Mammary epithelial cell (primary cell): ENCODE measurements at regions not wholly inside any gene's neighbourhood (a gene's known extent, or its start where the extent isn't known, plus 50 kb on each side); places are given as distances from the start of the nearest gene placed in this dataset.

Experiments
- CTCF ChIP-seq, 2 donors: IDR thresholded peaks in 1 of 2; conservative IDR thresholded peaks in 1 of 2; 2 replicates each; pipeline ENCODE4 v1.5.1; 2011 to 2012; ENCODE audit warnings: inconsistent platforms in 2 of 2, low read length in 2 of 2, mild to moderate bottlenecking in 2 of 2, control low read depth in 1 of 2, low read depth in 1 of 2; ENCODE audit not compliant: insufficient read depth in 1 of 2; ENCODE audit errors: extremely low read depth in 1 of 2
- EZH2 ChIP-seq: IDR thresholded peaks from 2 replicates; pipeline ENCODE4 v1.6.1; 2012; ENCODE audit warnings: low read length, inconsistent platforms, borderline replicate concordance

- TF ChIP-seq CTCF (conservative IDR thresholded peaks at IDR 0.05 in 1 of 2, IDR thresholded peaks at IDR 0.05 in 1 of 2; ENCODE audit: extremely low read depth in 1 of 2, insufficient read depth in 1 of 2, low read depth in 1 of 2, low read length in 2 of 2) (no peak), EZH2 (no peak)
Observed at GRCh38 chr14:105845725-105846309, 319.4 kb downstream of the TMEM121 start.
